ENCODE measurements at regions not wholly inside any gene's neighbourhood (a gene's known extent, or its start where the extent isn't known, plus 50 kb on each side); places are given as distances from the start of the nearest gene placed in this dataset.
"Not testable (repeated sequence)": the region's sequence is repeated elsewhere in the genome, so short reads cannot be mapped to it uniquely, and the experiment has no call there.

- DNase-seq (ENCODE audit: low spot score): no peak
Measured at GRCh38 chr4:112708772-112709171, 71.8 kb downstream of the LARP7 start.

GRCh38 chr4:112714922-112715901 is 78.3 kb downstream of the LARP7 start:
- DNase-seq (ENCODE audit: low spot score): no peak

GRCh38 chr4:112717856-112718255 is 80.9 kb downstream of the LARP7 start:
- DNase-seq (ENCODE audit: low spot score): no peak

GRCh38 chr4:112721627-112722026 is 84.7 kb downstream of the LARP7 start:
- DNase-seq (ENCODE audit: low spot score): no peak

- DNase-seq (ENCODE audit: low spot score): no peak
Measured at GRCh38 chr4:112726041-112726440, 89.1 kb downstream of the LARP7 start.

- DNase-seq (ENCODE audit: low spot score): not testable (repeated sequence)
Measured at GRCh38 chr4:112727728-112728127, 90.8 kb downstream of the LARP7 start.

GRCh38 chr4:112731715-112732114 is 94.8 kb downstream of the LARP7 start:
- DNase-seq (ENCODE audit: low spot score): no peak

GRCh38 chr4:112732142-112732541 is 95.2 kb downstream of the LARP7 start:
- no peak for DNase-seq (ENCODE audit: low spot score)

- DNase-seq (ENCODE audit: low spot score): no peak
Measured at GRCh38 chr4:112735474-112735951, 98.6 kb downstream of the LARP7 start.

GRCh38 chr4:112736718-112737135 is 99.8 kb downstream of the LARP7 start:
- DNase-seq (ENCODE audit: low spot score): no peak

GRCh38 chr4:112739442-112739841 is 102.5 kb downstream of the LARP7 start:
- no peak for DNase-seq (ENCODE audit: low spot score)

GRCh38 chr4:112747036-112747435 is 110.1 kb downstream of the LARP7 start:
- DNase-seq (ENCODE audit: low spot score): no peak

GRCh38 chr4:112748352-112748878 is 111.5 kb downstream of the LARP7 start:
- no peak for DNase-seq (ENCODE audit: low spot score)

- DNase-seq (ENCODE audit: low spot score): not testable (repeated sequence)
Measured at GRCh38 chr4:112750749-112751148, 113.8 kb downstream of the LARP7 start.

- no peak for DNase-seq (ENCODE audit: low spot score)
Measured at GRCh38 chr4:112751447-112751846, 114.5 kb downstream of the LARP7 start.

GRCh38 chr4:112752061-112752460 is 115.1 kb downstream of the LARP7 start:
- no peak for DNase-seq (ENCODE audit: low spot score)

- DNase-seq (ENCODE audit: low spot score): no peak
Measured at GRCh38 chr4:112752510-112752909, 115.6 kb downstream of the LARP7 start.

GRCh38 chr4:112753333-112753732 is 116.4 kb downstream of the LARP7 start:
- no peak for DNase-seq (ENCODE audit: low spot score)

- no peak for DNase-seq (ENCODE audit: low spot score)
Measured at GRCh38 chr4:112759313-112759712, 122.4 kb downstream of the LARP7 start.

- peak; percentile 22 for DNase-seq (ENCODE audit: low spot score)
Measured at GRCh38 chr4:112765317-112765974, 128.5 kb downstream of the LARP7 start.

GRCh38 chr4:112766422-112766821 is 129.5 kb downstream of the LARP7 start:
- DNase-seq (ENCODE audit: low spot score): no peak

- DNase-seq (ENCODE audit: low spot score): no peak
Measured at GRCh38 chr4:112767386-112767785, 130.4 kb downstream of the LARP7 start.

- no peak for DNase-seq (ENCODE audit: low spot score)
Measured at GRCh38 chr4:112770114-112770513, 133.2 kb downstream of the LARP7 start.

All from hematopoietic multipotent progenitor cell treated with erythropoietin and hydrocortisone succinate and interleukin-3 and kit ligand, for 17 days (in vitro differentiated cells).